NCI-H748 (cell line): ENCODE measurements at regions not wholly inside any gene's neighbourhood (a gene's known extent, or its start where the extent isn't known, plus 50 kb on each side); places are given as distances from the start of the nearest gene placed in this dataset.

ENCODE experiments used
- DNase-seq: peaks from one replicate; lab custom pipeline; 2025; ENCODE audit not compliant: unreplicated experiment; lab: John Stamatoyannopoulos, UW

- DNase-seq, result peak; percentile 5
Observed at GRCh38 chr11:79768343-79768742, 327.5 kb upstream of the TENM4 start.

DNA sequence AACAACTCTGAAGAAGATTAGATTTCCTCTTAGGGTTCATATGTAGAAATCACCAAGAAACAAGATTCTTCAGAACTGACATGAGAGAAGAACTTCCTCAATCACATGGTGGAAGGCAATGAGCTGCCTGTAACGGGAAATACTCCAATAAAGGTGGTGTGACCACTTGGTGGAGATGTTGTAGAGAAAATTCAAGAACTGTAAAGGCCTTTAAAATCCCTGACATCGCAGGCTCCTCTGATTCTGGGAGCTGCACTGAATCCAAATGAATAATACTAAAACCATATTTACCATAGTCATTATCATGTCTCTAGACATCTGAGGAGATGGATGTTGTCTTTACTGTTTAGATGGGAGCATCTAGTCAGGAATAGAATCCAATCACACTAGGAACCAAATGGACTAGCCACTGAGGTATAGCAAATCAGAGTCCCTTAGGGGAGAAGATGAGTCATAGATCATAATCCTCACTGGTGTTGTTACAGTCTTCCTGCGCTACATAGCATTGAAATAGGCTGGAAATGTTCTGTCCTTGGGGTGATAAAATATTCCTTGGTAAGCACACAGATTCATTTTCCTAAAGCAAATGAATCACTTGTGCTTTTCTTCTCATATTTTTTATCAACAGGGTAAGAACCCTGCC, 321.6 kb upstream of the TENM4 start:
- peak; percentile 20 for DNase-seq

GRCh38 chr11:79758325-79758724, 317.5 kb upstream of the TENM4 start:
- no peak for DNase-seq

GRCh38 chr11:79747406-79747805, 306.6 kb upstream of the TENM4 start:
- DNase-seq, result no peak

DNA sequence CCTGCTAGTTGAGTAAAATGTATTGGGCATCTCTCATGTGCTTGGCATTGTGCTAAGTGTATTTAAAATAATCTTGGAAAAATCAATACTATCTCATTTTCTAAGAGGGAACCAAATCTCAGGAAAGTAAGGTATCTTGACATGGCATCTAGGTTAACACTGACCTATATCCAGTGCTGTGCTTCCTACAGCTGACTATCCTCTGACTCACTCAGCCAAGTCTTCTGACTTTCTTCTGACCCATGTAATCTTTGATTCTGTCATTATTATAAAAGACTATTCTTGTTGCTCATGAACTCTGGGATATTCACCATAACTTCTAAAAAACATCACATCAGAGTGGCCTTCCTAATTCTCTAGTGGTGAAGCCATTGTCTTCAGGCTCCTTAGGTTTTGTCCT, 304.1 kb upstream of the TENM4 start:
- DNase-seq, result no peak

GRCh38 chr11:79742176-79742575, 301.3 kb upstream of the TENM4 start:
- no peak for DNase-seq

DNA sequence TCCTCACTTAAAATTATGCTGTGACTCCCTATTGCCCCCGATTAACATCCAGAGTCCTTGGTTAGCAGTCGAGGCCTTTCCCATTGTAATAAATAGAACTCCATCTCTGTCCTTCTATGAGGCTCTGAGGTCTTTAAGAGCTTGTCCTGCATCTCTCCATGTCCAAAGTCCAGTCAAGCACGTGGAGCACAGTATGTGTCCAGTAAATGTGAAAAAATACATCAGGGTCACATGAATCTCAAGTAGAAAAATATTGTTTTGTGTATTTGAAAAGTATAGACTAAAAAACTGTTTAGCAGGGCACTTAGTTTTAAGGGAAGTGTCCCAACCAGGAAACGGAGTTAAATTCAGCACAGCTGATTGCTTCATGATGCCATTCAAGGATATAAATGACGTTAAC, 298.8 kb upstream of the TENM4 start:
- DNase-seq, result no peak

DNA sequence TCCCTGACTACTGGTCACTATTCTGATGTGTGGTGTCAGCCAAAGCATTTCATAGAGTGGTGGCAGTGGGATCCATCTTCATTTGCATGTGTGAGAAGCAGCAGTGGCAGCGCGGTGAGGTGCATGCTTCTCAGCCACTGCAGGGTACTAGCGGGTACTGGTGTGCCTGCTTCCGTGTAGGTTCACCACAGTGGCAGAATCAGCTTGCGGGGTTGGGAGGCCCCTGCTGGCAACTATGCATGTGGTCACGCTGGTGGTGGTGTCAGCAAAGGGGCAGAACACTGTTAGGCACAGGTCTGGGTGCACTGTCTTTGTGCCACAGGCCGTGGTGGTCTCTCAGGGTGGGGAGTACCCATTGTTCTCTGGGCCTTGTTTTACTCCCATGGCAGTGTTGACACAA, 286.4 kb upstream of the TENM4 start:
- DNase-seq, result no peak

DNA sequence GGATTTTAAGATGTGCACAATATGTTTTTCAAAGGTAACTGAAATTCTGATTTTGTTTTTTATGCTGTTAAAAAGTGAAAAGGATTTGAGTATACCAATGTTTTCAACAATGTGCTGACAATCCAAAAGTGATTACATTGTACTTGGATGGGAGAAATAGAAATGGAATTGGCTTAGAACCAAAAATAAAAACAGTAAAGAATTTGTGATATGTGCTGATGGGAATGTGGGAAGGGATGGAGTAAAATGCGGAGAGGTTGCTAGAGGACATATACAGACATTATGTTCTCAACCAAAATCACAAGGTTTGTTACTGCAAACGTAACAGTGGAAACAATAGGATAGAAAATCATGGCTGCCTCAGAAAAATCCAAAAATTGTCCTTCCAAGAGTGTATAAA, 279.3 kb upstream of the TENM4 start:
- no peak for DNase-seq

GRCh38 chr11:79708319-79708932, 267.6 kb upstream of the TENM4 start:
- DNase-seq, result peak; percentile 72

DNA sequence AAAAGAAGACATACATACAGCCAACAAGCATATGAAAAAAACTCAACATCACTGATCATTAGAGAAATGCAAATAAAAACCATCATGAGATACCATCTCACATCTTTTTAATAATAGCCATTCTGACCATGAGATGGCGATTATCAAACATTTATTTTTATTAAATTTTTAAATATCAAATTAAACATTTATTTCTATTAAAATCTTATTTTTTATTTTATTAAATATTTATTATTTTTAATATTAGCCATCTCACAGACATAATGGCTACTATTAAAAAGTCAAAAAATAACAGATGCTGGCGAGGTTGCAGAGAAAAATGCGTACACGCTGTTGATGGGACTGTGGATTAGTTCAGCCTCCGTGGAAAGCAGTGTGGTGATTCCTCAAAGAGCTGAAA, 264.8 kb upstream of the TENM4 start:
- no peak for DNase-seq

DNA sequence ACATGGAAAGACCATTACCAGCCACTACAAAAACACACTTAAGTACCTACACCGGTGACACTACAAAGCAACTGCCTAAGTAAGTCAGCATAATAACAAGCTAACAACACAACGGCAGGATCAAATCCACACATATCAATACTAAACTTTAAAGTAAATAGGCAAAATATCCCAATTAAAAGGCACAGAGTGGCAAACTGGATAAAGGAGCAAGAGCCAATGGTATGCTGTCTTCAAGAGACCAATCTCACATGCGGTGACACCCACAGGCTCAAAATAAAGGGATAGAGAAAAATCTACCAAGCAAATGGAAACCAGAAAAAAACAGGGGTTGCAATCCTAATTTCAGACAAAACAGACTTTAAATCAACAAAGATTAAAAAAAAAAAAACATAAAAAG, 261.5 kb upstream of the TENM4 start:
- no peak for DNase-seq

- DNase-seq, result no peak
Observed at GRCh38 chr11:79699246-79699645, 258.4 kb upstream of the TENM4 start.

DNA sequence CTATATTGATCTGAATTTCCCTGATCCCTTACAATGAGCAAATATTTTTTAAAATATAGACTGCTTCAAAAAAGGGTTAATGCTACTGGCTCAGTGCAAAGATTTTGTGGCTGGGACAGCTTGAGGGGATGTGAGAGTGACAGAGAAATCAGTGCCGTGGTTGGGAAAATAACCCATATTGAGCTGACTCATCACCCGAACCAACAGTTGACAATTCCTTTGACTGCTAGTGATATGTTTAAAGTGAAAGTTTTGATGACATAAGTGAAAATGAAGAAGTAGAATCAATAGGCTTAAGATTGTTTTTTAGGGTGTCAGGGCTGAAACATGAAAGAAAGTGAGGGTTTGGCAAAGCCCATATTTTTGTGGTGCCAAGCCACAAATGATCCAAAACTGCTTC, 257.1 kb upstream of the TENM4 start:
- DNase-seq, result no peak

DNA sequence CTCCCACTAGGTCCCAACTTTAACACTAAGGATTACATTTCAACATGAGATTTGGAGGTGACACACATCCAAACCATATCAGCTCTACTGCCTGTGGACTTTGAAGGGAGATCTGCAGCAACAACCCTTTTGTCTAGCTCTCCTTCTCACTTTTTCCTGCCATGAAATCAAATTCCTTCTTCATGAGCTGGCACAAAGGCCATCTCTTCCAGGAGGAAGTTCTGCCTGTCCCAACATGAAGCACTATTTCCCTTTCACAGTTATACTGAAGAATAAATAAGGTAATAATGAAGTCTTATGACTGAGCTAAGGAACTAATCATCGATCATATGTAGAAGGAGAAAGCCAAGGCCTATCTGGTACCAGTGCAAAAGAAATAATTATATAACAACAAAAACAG, 253.5 kb upstream of the TENM4 start:
- DNase-seq, result no peak

- DNase-seq, result peak; percentile 70
Observed at GRCh38 chr11:79691445-79691844, 250.6 kb upstream of the TENM4 start.

- DNase-seq, result no peak
Observed at GRCh38 chr11:79686703-79687419, 246.0 kb upstream of the TENM4 start.

- no peak for DNase-seq
Observed at GRCh38 chr11:79683930-79684329, 243.1 kb upstream of the TENM4 start.

GRCh38 chr11:79678780-79679452, 238.1 kb upstream of the TENM4 start:
- no peak for DNase-seq

- no peak for DNase-seq
Observed at GRCh38 chr11:79676396-79676795, 235.6 kb upstream of the TENM4 start.

DNA sequence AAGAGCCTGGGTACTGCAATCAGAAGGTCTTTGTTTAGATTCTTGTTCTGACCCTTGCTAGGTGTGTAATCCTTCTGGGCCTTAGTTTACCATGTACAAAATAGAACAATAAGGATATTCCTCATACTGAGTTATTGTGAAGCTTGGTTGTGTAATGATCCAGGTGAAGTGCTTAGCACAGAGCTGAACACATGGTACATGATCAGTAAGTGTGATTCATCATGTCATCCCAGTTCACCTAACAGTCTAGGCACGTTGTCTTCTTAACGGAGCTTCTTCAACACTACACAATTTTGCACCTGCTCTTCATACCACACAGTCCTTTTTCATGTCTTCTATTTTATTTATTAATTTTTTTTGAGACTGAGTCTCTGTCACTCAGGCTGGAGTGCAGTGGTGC, 234.3 kb upstream of the TENM4 start:
- DNase-seq, result no peak

GRCh38 chr11:79672786-79673185, 232.0 kb upstream of the TENM4 start:
- no peak for DNase-seq
